Stimulated activated CD4-positive, alpha-beta T cell treated with anti-CD3 and anti-CD28 coated beads, Interleukin-4, amount 100 ng/mL, for 48 hours (primary cell): ENCODE measurements at regions not wholly inside any gene's neighbourhood (a gene's known extent, or its start where the extent isn't known, plus 50 kb on each side); places are given as distances from the start of the nearest gene placed in this dataset.

ENCODE experiments used
- DNase-seq, 2 donors: peaks; one replicate each; pipeline ENCODE4 v3.0.0-alpha.2; 2020; ENCODE audit warnings: low read depth in 2 of 2

- DNase-seq: no peak
Observed at GRCh38 chr12:92650228-92650822, 52.5 kb upstream of the PLEKHG7 start.

- DNase-seq: peak; percentile 14 to 40
Observed at GRCh38 chr12:92649511-92650227, 53.1 kb upstream of the PLEKHG7 start.

- no peak for DNase-seq
Observed at GRCh38 chr12:92648242-92649031, 54.4 kb upstream of the PLEKHG7 start.

- DNase-seq: no peak
Observed at GRCh38 chr12:92641291-92641690, 61.5 kb upstream of the PLEKHG7 start.

- DNase-seq: no peak
Observed at GRCh38 chr12:92640691-92641090, 62.1 kb upstream of the PLEKHG7 start.

- no peak for DNase-seq
Observed at GRCh38 chr12:92639017-92639416, 63.8 kb upstream of the PLEKHG7 start.

- DNase-seq: no peak
Observed at GRCh38 chr12:92634730-92635129, 68.1 kb upstream of the PLEKHG7 start.

GRCh38 chr12:92634202-92634601 lies 68.6 kb upstream of the PLEKHG7 start:
- DNase-seq: no peak

- no peak for DNase-seq
Observed at GRCh38 chr12:92630968-92631367, 71.8 kb upstream of the PLEKHG7 start.

GRCh38 chr12:92629349-92630065 lies 73.3 kb upstream of the PLEKHG7 start:
- no peak for DNase-seq

GRCh38 chr12:92628476-92628875 lies 74.3 kb upstream of the PLEKHG7 start:
- no peak for DNase-seq

GRCh38 chr12:92627511-92627910 lies 75.3 kb upstream of the PLEKHG7 start:
- DNase-seq: no peak

- no peak for DNase-seq
Observed at GRCh38 chr12:92625639-92626310, 77.0 kb upstream of the PLEKHG7 start.

- no peak for DNase-seq
Observed at GRCh38 chr12:92624236-92624635, 78.6 kb upstream of the PLEKHG7 start.

- no peak for DNase-seq
Observed at GRCh38 chr12:92623386-92623785, 79.4 kb upstream of the PLEKHG7 start.

- DNase-seq: no peak
Observed at GRCh38 chr12:92621833-92622232, 81.0 kb upstream of the PLEKHG7 start.

- DNase-seq: no peak
Observed at GRCh38 chr12:92621312-92621711, 81.5 kb upstream of the PLEKHG7 start.

GRCh38 chr12:92619730-92620684 lies 82.8 kb upstream of the PLEKHG7 start:
- no peak for DNase-seq

- no peak for DNase-seq
Observed at GRCh38 chr12:92619026-92619425, 83.8 kb upstream of the PLEKHG7 start.

- no peak for DNase-seq
Observed at GRCh38 chr12:92615703-92616102, 87.1 kb upstream of the PLEKHG7 start.
